ENCODE measurements at regions not wholly inside any gene's neighbourhood (a gene's known extent, or its start where the extent isn't known, plus 50 kb on each side); places are given as distances from the start of the nearest gene placed in this dataset.

GRCh38 chr3:177545964-177546363, 348.7 kb upstream of the TBL1XR1 start:
- no peak for DNase-seq

DNA sequence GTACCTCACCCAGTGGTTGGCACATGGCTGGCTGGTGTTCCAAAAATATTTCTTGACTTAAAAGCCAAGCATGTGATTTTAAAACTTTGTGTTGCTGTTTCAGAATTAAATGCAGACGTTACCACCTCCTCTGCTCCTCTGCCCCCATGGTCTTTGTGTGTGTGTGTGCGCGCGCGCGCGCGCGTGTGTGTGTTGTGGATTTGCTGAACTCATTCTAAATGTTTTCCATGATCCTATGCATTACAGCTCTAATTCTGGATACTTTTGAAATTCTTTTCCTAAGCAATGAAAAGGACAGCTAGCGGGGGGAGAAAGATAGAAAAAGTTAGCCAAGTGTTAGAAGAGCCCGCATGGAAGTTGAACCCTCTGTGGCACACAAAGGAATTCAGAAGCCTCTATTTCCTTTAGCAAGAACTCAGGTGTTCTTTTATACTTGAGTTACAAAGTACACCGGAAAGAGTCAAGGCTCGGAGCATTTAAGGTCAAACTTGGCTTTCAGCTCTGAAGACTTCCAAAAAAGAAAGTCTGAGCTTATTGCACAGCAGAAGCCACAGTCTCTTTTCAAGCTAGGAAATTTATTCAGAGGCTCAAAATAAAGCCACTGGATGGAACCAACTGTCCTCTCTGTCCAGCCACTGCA, 350.5 kb upstream of the TBL1XR1 start:
- no peak for DNase-seq

GRCh38 chr3:177550667-177551066, 353.4 kb upstream of the TBL1XR1 start:
- no peak for DNase-seq

GRCh38 chr3:177551431-177551836, 354.2 kb upstream of the TBL1XR1 start:
- DNase-seq, result no peak

- DNase-seq, result no peak
Observed at GRCh38 chr3:177552051-177552450, 354.8 kb upstream of the TBL1XR1 start.

GRCh38 chr3:177553012-177553411, 355.7 kb upstream of the TBL1XR1 start:
- DNase-seq, result no peak

GRCh38 chr3:177553579-177553978, 356.3 kb upstream of the TBL1XR1 start:
- DNase-seq, result no peak

DNA sequence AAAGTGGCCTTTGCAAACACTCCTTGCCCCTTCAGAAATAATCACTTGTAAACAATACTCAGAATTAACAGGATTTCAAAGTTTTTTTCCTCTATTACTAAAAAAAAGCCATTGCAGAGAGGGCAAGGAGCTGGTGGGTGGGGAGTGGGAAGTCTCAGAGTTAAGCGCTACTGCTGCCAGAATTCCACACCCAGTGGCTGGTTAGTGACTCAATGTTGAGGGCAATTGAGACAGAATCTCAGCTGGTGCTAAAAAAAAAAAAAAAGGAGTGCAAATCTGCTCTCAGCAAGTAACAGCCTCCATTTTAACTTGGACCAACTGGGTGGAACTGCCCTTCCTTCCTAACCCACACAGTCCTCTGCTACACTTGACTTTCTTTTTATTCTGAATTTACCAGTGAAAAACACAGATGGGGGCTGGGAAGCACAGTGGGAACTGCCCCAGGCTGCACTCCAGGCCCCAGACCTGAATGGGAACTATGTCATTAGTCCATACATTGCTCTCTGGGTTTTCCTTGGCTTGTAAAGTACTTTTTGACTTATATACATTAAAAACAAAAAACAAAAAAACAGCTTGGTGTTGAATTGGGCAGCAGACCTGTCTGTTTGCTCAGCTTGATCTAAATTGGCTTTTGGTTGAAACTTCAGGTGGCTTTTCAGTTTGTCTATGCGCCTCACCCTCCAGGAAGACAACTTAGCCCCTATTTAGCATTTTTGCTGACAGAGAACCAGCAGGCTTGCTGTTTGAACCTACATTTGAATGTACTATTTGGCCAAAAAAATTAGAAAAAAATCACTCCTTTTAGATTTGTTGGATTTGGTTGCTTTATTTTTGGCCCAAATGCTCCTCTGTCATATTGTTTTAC, 357.8 kb upstream of the TBL1XR1 start:
- no peak for DNase-seq

DNA sequence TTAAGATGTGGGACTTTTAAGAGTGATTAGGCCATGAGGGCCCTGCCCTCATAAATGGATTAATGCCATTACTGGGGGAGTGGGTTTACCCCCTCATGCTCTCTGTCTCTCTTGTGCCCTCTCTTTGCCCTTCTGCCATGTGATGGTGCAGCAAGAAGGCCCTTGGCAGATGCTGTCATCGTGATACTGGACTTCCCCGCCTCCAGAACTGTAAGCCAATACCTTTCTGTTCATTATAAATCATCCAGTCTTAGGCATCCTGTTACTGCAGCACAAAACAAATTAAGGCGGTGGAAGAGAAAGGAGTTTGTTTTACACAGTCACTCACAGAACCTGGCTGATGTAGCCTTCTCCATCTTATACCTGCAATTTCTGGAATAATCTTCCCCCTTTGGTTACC, 360.3 kb upstream of the TBL1XR1 start:
- no peak for DNase-seq

GRCh38 chr3:177561365-177561764, 364.1 kb upstream of the TBL1XR1 start:
- DNase-seq, result no peak

DNA sequence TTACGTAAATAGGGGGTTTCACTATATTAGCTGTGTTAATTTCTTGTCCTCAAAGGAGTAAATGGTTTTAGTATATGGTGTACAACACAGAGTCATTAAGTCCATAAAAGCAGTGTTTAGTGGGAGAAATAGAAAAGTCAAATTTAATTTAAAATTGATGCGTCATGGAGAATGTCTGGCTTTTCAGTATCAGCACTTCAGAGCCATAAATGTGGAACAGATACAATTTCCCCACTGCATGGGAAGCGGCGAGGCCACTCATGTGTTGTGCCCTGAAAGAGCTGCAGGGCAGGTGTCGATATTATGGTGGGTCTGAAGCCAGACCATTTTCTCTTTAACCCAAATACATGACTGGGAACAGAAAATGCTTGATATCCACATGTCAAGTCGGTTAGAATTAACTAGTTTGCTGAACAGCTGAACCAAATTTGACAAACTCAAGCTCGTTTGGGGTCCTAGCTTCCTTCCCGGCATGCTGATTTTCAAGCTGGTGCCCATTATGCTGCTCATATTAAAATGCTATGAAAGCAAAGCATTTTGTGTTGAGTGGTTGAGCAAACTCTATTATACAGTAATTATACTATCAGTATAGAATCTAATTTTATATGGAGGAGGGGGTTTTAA, 364.6 kb upstream of the TBL1XR1 start:
- no peak for DNase-seq

DNA sequence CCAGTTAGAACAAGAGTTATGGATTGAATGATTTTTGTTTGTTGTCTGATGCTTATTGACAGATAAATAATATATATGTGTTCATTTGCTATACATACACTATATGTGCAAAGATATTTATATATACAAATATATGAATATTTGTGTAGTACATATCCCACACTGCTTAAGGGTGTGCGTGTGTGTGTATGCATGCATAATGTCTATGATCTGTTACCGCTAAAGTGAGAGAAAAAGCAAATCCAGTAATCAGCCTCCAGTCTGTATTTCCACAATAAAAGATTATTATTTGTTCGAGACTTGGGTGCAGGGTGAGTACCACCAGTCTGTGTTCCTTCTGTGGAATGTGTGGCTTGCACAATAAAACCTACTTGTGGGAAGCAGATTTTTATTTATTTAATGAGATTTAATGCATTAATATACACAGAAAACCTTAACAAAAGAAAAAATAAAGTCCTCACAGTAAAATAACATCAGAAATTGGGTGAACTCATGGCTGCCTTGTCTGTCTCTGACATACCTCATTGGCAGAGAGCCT, 366.0 kb upstream of the TBL1XR1 start:
- no peak for DNase-seq

DNA sequence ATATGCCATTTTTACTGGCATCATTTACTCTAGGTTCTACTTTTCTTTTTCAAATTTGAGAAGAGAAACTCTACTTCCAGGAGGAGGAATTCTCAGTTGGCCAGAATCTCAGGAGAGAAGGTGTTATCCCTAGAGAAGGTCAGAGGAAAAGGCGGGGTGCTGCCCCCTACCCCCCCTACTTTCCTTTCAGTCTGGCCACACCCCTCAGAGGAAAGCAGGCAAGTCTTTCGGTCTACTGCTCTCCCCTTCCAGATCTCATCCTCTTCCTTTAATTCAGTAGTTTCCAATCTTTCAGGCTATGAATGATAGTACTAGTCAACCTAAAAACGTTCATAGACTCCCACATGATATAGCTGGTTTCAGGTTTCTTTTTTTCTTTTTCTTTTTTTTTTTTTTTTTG, 366.5 kb upstream of the TBL1XR1 start:
- DNase-seq, result no peak

GRCh38 chr3:177565981-177566380, 368.7 kb upstream of the TBL1XR1 start:
- no peak for DNase-seq

DNA sequence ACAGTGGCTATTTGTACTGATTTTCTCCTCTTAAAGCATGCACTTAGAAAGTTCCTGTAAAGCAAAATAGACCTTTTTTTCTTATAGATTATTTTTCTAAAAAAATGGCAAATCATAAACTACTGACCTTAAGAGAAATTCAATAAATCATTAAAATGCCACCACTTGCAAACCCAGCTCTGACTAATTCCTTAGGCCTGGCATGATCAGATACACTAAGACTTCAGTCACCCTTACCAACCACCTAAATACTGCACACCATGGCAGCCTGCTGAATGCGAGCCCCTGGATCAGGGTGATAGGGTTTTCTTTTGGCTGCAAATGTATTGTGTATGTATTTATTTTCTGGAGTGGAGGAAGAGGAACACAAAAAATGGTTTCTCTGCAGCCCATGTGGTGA, 370.6 kb upstream of the TBL1XR1 start:
- DNase-seq, result no peak

- no peak for DNase-seq
Observed at GRCh38 chr3:177569193-177569592, 371.9 kb upstream of the TBL1XR1 start.

DNA sequence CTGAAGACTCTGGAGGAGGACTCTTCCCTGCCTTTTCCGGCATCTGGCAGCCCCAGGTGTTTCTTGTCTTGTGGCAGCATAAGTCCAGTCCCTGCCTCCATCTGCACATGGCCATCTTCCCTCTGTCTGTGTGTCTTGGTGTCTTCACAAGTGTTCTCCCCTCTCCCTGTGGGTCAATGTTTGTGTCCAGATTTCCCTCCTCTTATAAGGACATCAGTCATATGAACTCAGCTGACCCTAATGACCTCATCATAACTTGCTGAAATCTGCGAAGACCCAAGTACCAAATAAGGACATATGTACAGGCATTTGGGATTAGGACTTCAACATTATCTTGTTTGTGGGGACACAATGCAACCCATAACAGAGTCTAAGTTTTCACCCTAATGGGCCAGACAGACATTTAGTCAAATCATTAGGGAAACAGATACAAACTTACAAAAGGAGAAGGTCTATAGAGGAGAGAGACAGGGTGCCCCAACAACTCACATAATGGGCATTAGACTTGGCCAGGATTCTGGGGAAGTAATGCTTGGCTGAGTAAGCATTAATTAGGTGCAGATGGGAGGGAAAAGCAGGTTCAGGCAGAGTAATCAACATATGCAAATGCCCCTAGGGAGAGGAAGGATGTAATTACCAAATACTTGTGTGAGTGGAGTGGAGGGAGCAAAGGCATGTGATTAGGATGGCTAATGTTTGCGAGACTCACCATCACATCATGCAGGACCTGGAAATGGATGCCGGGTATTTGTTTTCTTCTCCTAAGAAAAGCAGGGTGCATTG, 372.8 kb upstream of the TBL1XR1 start:
- no peak for DNase-seq

GRCh38 chr3:177571271-177571943, 374.1 kb upstream of the TBL1XR1 start:
- DNase-seq, result no peak

GRCh38 chr3:177571944-177572315, 374.6 kb upstream of the TBL1XR1 start:
- DNase-seq, result no peak

DNA sequence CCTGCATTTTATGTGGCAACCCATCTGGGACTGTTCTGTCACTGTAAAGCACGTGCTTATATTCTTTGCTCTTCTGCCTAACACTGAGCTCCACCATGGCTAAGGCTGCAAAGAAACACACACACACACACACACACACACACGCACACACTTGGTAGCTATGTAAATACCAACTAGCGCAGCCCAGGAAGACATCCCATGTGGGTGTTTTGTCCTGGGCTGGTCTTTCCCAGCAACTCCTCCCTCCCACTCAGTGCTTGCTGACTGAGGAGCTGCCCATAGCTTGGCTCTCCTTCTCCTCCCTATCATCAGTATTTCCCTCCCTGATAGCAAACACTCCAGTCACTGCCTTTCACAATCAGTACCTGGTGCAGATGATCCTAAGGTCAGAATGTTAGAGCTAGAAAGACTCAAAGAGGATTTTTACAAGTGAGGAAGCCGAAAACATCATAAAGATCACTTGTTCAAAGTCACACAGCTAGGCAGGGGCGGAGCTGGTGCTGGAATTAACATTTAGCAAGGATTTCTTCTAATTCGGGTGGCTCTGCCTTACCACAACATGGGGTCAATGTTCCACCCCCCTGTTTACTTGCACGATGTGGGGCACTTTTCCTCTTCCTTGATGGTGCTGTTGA, 377.1 kb upstream of the TBL1XR1 start:
- DNase-seq, result no peak

DNA sequence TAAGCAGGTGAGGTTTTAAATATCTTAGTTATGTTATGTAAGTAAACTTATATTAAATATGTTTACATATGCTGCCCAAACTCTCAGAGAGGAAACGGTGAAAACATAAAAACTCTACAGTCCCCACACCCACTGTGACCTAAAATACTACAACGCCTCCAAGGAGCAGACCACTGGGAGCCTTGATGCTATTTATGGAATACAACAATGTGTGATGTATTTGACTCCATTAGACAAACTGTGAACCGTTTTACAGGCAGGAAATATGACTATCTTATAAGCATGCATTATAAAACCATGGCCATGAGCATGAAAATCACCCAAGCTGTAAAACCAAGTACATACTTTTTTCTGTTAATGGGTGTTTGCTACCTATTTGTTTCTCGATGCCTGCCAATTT, 379.5 kb upstream of the TBL1XR1 start:
- no peak for DNase-seq

DNA sequence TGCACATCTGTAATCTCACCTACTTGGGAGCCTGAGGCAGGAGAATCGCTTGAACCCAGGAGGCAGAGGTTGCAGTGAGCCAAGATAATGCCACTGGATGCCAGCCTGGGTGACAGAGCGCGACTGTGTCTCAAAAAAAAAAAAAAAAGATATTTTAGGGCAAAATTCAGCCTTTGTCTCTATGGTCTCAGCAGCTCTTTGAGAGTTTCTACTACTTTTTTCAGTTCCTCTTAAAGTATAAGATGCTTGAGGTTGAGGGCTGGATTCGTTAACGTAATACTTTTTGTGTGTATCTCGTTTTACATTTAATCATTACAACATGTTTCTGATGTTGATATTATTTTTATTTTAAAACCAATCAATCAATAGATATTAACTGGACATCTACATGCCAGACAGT, 381.2 kb upstream of the TBL1XR1 start:
- DNase-seq, result no peak
